ENCODE measurements at regions not wholly inside any gene's neighbourhood (a gene's known extent, or its start where the extent isn't known, plus 50 kb on each side); places are given as distances from the start of the nearest gene placed in this dataset.

DNA sequence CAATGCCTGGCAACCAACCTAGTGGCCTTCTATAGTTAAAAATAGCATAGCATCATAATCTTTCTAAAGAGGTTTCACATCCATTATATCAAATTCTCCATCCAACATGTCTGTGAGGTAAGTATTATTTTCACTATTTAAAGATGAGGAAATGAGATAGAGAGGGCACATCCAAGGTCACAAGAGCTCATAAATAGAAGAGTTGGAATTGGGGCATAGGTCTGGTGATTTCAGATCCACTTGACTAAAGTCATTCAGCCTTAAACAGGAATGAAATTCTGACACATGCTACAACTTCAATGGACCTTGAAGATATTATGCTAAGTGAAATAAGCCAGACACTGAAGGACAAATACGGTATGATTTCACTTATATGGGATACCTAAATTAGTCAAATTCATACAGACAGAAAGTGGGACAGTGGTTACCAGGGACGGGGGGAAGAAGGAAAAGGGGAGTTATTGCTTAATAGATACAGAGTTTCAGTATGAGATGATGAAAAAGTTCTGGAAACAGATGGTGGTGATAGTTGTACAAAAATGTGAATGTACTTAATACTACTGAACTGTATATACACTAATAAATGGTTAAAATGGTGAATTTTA is 259.6 kb upstream of the NR4A3 start:
- TF ChIP-seq, protein P1, sequence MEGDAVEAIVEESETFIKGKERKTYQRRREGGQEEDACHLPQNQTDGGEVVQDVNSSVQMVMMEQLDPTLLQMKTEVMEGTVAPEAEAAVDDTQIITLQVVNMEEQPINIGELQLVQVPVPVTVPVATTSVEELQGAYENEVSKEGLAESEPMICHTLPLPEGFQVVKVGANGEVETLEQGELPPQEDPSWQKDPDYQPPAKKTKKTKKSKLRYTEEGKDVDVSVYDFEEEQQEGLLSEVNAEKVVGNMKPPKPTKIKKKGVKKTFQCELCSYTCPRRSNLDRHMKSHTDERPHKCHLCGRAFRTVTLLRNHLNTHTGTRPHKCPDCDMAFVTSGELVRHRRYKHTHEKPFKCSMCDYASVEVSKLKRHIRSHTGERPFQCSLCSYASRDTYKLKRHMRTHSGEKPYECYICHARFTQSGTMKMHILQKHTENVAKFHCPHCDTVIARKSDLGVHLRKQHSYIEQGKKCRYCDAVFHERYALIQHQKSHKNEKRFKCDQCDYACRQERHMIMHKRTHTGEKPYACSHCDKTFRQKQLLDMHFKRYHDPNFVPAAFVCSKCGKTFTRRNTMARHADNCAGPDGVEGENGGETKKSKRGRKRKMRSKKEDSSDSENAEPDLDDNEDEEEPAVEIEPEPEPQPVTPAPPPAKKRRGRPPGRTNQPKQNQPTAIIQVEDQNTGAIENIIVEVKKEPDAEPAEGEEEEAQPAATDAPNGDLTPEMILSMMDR (conservative IDR thresholded peaks at IDR 0.05; ENCODE audit: low read depth, low read length), result no peak
- no peak for DNase-seq (ENCODE audit: low read depth)
- H3K4me3 ChIP-seq (ENCODE audit: low read length), result no peak overlapping the region

DNA sequence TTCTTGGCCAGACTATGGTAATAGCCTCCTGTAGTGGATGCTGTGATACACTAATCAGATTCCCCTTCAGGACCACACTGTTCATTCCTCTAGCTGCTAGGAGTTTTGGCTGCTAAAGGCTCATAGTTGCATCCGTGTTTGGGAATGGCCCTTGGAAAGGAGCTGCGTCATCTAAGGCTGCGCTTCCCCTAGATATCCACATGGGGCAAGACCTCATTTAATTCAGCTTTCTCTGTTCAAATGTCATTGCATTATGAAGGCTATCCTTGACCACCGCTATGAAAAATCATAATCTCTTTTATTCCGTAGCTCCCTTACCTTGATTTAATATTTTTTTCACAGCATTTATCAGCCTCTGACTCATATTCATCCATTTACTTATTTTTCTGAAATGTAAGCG is 258.3 kb upstream of the NR4A3 start:
- DNase-seq (ENCODE audit: low read depth), result no peak
- TF ChIP-seq, protein P1 (conservative IDR thresholded peaks at IDR 0.05; ENCODE audit: low read depth, low read length), result no peak
- no peak overlapping the region for H3K4me3 ChIP-seq (ENCODE audit: low read length)

DNA sequence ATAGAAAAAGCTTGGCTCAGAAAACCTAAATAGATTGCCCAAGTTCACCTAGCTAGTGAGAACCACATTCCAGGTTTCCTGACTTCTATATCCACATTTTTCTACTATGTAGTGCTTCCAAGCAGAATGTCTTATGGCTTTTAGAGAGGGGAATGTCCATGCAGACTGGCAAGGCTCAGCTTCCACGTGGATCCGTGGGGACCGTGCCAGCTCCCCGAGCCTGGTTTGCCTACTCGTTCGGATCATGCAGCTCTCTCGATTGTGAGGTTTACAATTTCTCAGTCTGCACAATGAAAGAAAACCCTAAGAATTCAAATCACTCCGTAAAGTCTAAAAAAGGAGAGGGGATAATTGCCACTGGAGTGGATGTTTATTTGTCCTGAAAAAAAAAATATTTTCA is 256.5 kb upstream of the NR4A3 start:
- no peak overlapping the region for H3K4me3 ChIP-seq (ENCODE audit: low read length)
- TF ChIP-seq, protein P1 (conservative IDR thresholded peaks at IDR 0.05; ENCODE audit: low read depth, low read length), result no peak
- DNase-seq (ENCODE audit: low read depth), result no peak

DNA sequence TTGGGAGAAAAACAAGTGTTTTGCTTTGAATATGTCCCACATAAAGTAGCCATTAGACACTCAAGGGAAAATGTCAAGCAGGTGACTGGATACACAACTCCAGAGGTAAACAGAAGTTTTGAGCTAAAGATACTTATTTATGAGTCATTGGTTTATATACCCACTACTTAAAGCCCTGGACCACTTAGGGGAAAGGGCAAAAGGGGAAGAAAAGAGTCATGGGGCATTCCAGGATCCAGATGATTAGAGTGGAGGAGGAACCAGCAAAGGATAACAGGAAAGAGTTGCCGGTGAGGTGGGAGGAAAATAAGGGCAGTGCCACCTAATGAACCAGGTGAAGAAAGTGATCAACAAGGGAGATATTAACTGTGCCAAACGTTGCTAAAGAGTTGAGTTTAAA is 254.2 kb upstream of the NR4A3 start:
- no peak for DNase-seq (ENCODE audit: low read depth)
- no peak overlapping the region for H3K4me3 ChIP-seq (ENCODE audit: low read length)
- TF ChIP-seq, protein P1 (conservative IDR thresholded peaks at IDR 0.05; ENCODE audit: low read depth, low read length), result no peak

DNA sequence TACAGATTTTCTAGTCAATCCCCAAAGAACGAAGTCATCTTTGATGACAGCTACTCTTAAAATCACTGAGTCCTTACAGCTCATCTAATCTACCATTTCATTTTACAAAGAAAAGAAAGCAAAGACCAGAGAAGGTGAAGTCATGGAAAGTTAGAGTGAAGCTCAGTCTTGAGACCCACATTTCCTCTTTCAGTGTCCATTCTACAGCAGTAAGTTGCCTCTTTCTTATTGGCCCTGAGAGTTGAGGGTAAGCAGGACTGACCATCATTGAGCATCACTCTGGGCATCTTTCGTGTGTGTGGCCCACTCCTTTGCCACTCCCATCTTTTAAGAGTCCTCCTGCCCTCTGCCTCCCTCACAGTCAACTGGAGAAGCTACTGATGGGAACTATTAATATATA is 251.8 kb upstream of the NR4A3 start:
- TF ChIP-seq, protein P1 (conservative IDR thresholded peaks at IDR 0.05; ENCODE audit: low read depth, low read length), result no peak
- no peak overlapping the region for H3K4me3 ChIP-seq (ENCODE audit: low read length)
- no peak for DNase-seq (ENCODE audit: low read depth)

DNA sequence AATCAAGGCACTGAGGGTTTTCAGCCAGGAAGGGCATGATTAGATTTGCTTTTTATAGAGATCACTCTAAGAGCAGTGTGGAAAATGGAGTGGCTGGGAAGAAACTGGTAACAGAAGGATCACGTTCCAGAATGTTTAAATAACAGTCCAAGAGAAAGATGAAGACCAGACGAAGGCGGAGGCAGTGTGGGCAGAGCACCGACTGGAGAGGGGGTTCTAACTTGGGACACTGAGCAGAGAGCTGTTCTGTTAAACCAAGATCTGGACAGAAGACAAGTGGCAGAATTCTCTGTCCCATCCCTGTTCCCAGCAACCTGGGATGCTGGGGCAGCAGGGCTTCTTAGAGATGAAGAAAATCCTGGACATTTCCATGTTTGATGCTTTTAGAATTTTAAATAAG is 249.1 kb upstream of the NR4A3 start:
- DNase-seq (ENCODE audit: low read depth), result no peak
- TF ChIP-seq, protein P1 (conservative IDR thresholded peaks at IDR 0.05; ENCODE audit: low read depth, low read length), result no peak
- H3K4me3 ChIP-seq (ENCODE audit: low read length), result no peak overlapping the region

DNA sequence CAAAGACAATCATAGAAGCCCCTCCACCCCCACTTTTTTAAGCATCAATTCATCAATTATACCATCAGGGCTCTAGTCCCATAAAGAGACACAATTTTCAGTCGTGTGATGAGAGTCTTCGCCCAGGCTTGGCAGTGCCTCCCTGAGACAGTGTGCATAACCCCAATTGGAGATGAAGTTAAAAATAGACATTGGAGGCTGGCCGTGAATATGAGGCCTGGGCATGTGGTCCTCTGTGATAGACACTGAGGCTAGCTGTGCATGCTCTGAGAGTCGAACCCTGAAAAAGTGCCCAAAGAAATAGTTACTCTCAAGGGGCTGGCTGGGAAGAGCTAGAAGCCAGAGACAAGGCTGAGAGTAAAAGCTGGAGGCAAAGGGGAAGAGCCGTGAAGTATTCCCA is 248.6 kb upstream of the NR4A3 start:
- H3K4me3 ChIP-seq (ENCODE audit: low read length), result no peak overlapping the region
- TF ChIP-seq, protein P1 (conservative IDR thresholded peaks at IDR 0.05; ENCODE audit: low read depth, low read length), result no peak
- no peak for DNase-seq (ENCODE audit: low read depth)
